ENCODE measurements at regions not wholly inside any gene's neighbourhood (a gene's known extent, or its start where the extent isn't known, plus 50 kb on each side); places are given as distances from the start of the nearest gene placed in this dataset.

GRCh38 chr20:40431611-40432010 lies 257.4 kb downstream of the MAFB start:
- DNase-seq, result no peak
- no peak for TF ChIP-seq GATA1 (IDR thresholded peaks at IDR 0.05; ENCODE audit: low read depth, low read length)
- TF ChIP-seq POLR2A (IDR thresholded peaks at IDR 0.05; ENCODE audit: low read length), result no peak

- TF ChIP-seq GATA1 (IDR thresholded peaks at IDR 0.05; ENCODE audit: low read depth, low read length) (no peak), POLR2A (IDR thresholded peaks at IDR 0.05; ENCODE audit: low read length) (no peak)
- no peak for DNase-seq
Measured at GRCh38 chr20:40431112-40431511, 257.9 kb downstream of the MAFB start.

- TF ChIP-seq POLR2A (IDR thresholded peaks at IDR 0.05; ENCODE audit: low read length), result no peak
- TF ChIP-seq GATA1 (IDR thresholded peaks at IDR 0.05; ENCODE audit: low read depth, low read length), result no peak
- no peak for DNase-seq
Measured at GRCh38 chr20:40427026-40427425, 262.0 kb downstream of the MAFB start.

- TF ChIP-seq POLR2A (IDR thresholded peaks at IDR 0.05; ENCODE audit: low read length) (no peak), GATA1 (IDR thresholded peaks at IDR 0.05; ENCODE audit: low read depth, low read length) (no peak)
- DNase-seq, result no peak
Measured at GRCh38 chr20:40424695-40425094, 264.3 kb downstream of the MAFB start.

- TF ChIP-seq POLR2A (IDR thresholded peaks at IDR 0.05; ENCODE audit: low read length) (no peak), GATA1 (IDR thresholded peaks at IDR 0.05; ENCODE audit: low read depth, low read length) (no peak)
- DNase-seq, result no peak
Measured at GRCh38 chr20:40422656-40423055, 266.4 kb downstream of the MAFB start.

- DNase-seq, result no peak
- TF ChIP-seq POLR2A (IDR thresholded peaks at IDR 0.05; ENCODE audit: low read length) (no peak), GATA1 (IDR thresholded peaks at IDR 0.05; ENCODE audit: low read depth, low read length) (no peak)
Measured at GRCh38 chr20:40416274-40416673, 272.8 kb downstream of the MAFB start.

- no peak for DNase-seq
- TF ChIP-seq POLR2A (IDR thresholded peaks at IDR 0.05; ENCODE audit: low read length) (no peak), GATA1 (IDR thresholded peaks at IDR 0.05; ENCODE audit: low read depth, low read length) (no peak)
Measured at GRCh38 chr20:40414843-40415615, 274.0 kb downstream of the MAFB start.

GRCh38 chr20:40410028-40410427 lies 279.0 kb downstream of the MAFB start:
- TF ChIP-seq POLR2A (IDR thresholded peaks at IDR 0.05; ENCODE audit: low read length) (no peak), GATA1 (IDR thresholded peaks at IDR 0.05; ENCODE audit: low read depth, low read length) (no peak)
- DNase-seq, result no peak

- DNase-seq, result no peak
- TF ChIP-seq POLR2A (IDR thresholded peaks at IDR 0.05; ENCODE audit: low read length) (no peak), GATA1 (IDR thresholded peaks at IDR 0.05; ENCODE audit: low read depth, low read length) (no peak)
Measured at GRCh38 chr20:40397467-40397866, 291.6 kb downstream of the MAFB start.

GRCh38 chr20:40393197-40394079 lies 295.6 kb downstream of the MAFB start:
- no peak for DNase-seq
- TF ChIP-seq POLR2A (IDR thresholded peaks at IDR 0.05; ENCODE audit: low read length) (no peak), GATA1 (IDR thresholded peaks at IDR 0.05; ENCODE audit: low read depth, low read length) (no peak)

GRCh38 chr20:40390654-40391053 lies 298.4 kb downstream of the MAFB start:
- DNase-seq, result no peak
- no peak for TF ChIP-seq POLR2A (IDR thresholded peaks at IDR 0.05; ENCODE audit: low read length)
- TF ChIP-seq GATA1 (IDR thresholded peaks at IDR 0.05; ENCODE audit: low read depth, low read length), result no peak

GRCh38 chr20:40370800-40371199 lies 318.2 kb downstream of the MAFB start:
- no peak for TF ChIP-seq POLR2A (IDR thresholded peaks at IDR 0.05; ENCODE audit: low read length)
- TF ChIP-seq GATA1 (IDR thresholded peaks at IDR 0.05; ENCODE audit: low read depth, low read length), result no peak
- no peak for DNase-seq

- DNase-seq, result no peak
- no peak for TF ChIP-seq POLR2A (IDR thresholded peaks at IDR 0.05; ENCODE audit: low read length)
- no peak for TF ChIP-seq GATA1 (IDR thresholded peaks at IDR 0.05; ENCODE audit: low read depth, low read length)
Measured at GRCh38 chr20:40368876-40369275, 320.2 kb downstream of the MAFB start.

- TF ChIP-seq GATA1 (IDR thresholded peaks at IDR 0.05; ENCODE audit: low read depth, low read length) (no peak), POLR2A (IDR thresholded peaks at IDR 0.05; ENCODE audit: low read length) (no peak)
- no peak for DNase-seq
Measured at GRCh38 chr20:40361916-40362315, 327.1 kb downstream of the MAFB start.
